ENCODE measurements at regions not wholly inside any gene's neighbourhood (a gene's known extent, or its start where the extent isn't known, plus 50 kb on each side); places are given as distances from the start of the nearest gene placed in this dataset.

DNA sequence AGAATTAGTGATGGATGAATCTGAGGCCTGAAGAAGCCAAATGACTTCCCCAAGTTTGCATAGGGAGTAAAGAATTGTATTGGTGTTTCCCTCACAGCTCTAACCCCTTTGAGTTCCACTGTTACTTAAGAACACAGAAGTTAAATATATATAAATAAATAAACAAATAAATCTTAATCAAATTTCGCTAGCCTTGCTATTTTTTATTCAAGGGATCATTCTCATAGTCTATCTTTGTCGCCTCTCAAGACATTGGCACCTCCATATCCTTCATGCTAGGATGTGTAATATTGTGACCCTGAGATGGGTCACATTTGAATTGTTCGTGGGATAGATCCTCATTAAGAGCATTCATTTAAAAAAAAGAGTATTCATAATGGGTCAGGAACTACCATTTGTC, 121.3 kb upstream of the HNMT start:
- Histone ChIP-seq H3K4me3 (no peak overlapping the region), H3K36me3 (no peaks in the 10 kb centered on the region), H3K27me3 (no peaks in the 10 kb centered on the region), H3K9me3 (peaks cover 0 to 5% of the 10 kb centered on the region in 2 donors), H3K4me1 (no peaks in the 10 kb centered on the region), H3K27ac (no peak overlapping the region)
- intact Hi-C loops (cut with DNase I; ENCODE audit: low total_unique reads), result no loop called here
- in situ Hi-C loops (cut with MboI; ENCODE audit: low pct_ligation_motif_present in 1 of 4, low pct_unique_long_range_greater_than_20kb in 1 of 4, low sequenced_read_pairs in 3 of 4), result loop anchor here (25.0 kb wide), 3 partner anchors 381 to 1431 kb away; no protein-coding TSS in a partner anchor
- 65 to 69% methylated on average over 3 of the region's 3 CpGs for WGBS, 2 donors (ENCODE audit: low coverage in 1 of 2)
- TF ChIP-seq POLR2A (IDR thresholded peaks at IDR 0.05), result no peak
- no peak for TF ChIP-seq EP300 (IDR thresholded peaks at IDR 0.05; ENCODE audit: low read depth)
- no peak for TF ChIP-seq CTCF (IDR thresholded peaks at IDR 0.05)
- no peak for TF ChIP-seq POLR2AphosphoS5 (IDR thresholded peaks at IDR 0.05)
- no peak for DNase-seq

DNA sequence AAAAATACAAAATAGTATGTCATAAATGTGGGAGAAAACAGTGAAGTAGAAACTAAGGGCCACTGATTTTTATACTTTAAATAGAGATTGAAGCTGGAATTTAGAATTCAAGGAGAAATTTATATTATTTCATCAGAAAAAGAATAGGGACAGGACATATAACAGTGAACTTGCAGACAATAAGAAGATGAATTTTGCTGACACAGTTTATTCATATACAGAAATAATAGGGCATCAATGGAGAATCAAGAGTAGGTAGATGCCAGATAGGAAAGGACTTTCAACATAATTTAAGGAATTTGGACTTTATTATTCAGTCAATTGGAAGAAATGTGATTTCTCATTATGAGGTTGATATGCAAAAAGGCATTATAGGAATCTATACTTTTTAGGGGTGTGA, 118.9 kb upstream of the HNMT start:
- in situ Hi-C loops (cut with MboI; ENCODE audit: low pct_ligation_motif_present in 1 of 4, low pct_unique_long_range_greater_than_20kb in 1 of 4, low sequenced_read_pairs in 3 of 4), result loop anchor here (25.0 kb wide), 3 partner anchors 383 to 1433 kb away; no protein-coding TSS in a partner anchor
- intact Hi-C loops (cut with DNase I; ENCODE audit: low total_unique reads), result no loop called here
- no peaks in the 10 kb centered on the region for H3K36me3 ChIP-seq
- H3K27ac ChIP-seq, result no peak overlapping the region
- peaks cover 0 to 5% of the 10 kb centered on the region in 2 donors for H3K9me3 ChIP-seq
- peaks cover 4% of the 10 kb centered on the region for H3K27me3 ChIP-seq
- no peaks in the 10 kb centered on the region for H3K4me1 ChIP-seq
- no peak for DNase-seq
- TF ChIP-seq EP300 (IDR thresholded peaks at IDR 0.05; ENCODE audit: low read depth), result no peak
- no peak for TF ChIP-seq POLR2A (IDR thresholded peaks at IDR 0.05)
- TF ChIP-seq POLR2AphosphoS5 (IDR thresholded peaks at IDR 0.05), result no peak
- TF ChIP-seq CTCF (IDR thresholded peaks at IDR 0.05), result no peak
- H3K4me3 ChIP-seq, result no peak overlapping the region

GRCh38 chr2:137846993-137847392, 117.3 kb upstream of the HNMT start:
- no peak for DNase-seq
- Histone ChIP-seq H3K27ac (no peak overlapping the region), H3K4me3 (no peak overlapping the region), H3K27me3 (peaks cover 4% of the 10 kb centered on the region), H3K4me1 (no peaks in the 10 kb centered on the region), H3K36me3 (no peaks in the 10 kb centered on the region), H3K9me3 (peaks cover 0 to 5% of the 10 kb centered on the region in 2 donors)
- TF ChIP-seq POLR2A (IDR thresholded peaks at IDR 0.05) (no peak), POLR2AphosphoS5 (IDR thresholded peaks at IDR 0.05) (no peak), CTCF (IDR thresholded peaks at IDR 0.05) (no peak), EP300 (IDR thresholded peaks at IDR 0.05; ENCODE audit: low read depth) (no peak)
- in situ Hi-C loops (cut with MboI; ENCODE audit: low pct_ligation_motif_present in 1 of 4, low pct_unique_long_range_greater_than_20kb in 1 of 4, low sequenced_read_pairs in 3 of 4), result loop anchor here (25.0 kb wide), 3 partner anchors 385 to 1435 kb away; no protein-coding TSS in a partner anchor
- intact Hi-C loops (cut with DNase I; ENCODE audit: low total_unique reads), result no loop called here
- 52 to 56% methylated on average over 2 of the region's 2 CpGs for WGBS, 2 donors (ENCODE audit: low coverage in 1 of 2)

GRCh38 chr2:137847443-137847842, 116.8 kb upstream of the HNMT start:
- peaks cover 0 to 5% of the 10 kb centered on the region in 2 donors for H3K9me3 ChIP-seq
- in situ Hi-C loops (cut with MboI; ENCODE audit: low pct_ligation_motif_present in 1 of 4, low pct_unique_long_range_greater_than_20kb in 1 of 4, low sequenced_read_pairs in 3 of 4), result loop anchor here (25.0 kb wide), 3 partner anchors 385 to 1435 kb away; no protein-coding TSS in a partner anchor
- intact Hi-C loops (cut with DNase I; ENCODE audit: low total_unique reads), result no loop called here
- no peaks in the 10 kb centered on the region for H3K4me1 ChIP-seq
- peaks cover 4% of the 10 kb centered on the region for H3K27me3 ChIP-seq
- DNase-seq, result no peak
- no peaks in the 10 kb centered on the region for H3K36me3 ChIP-seq
- TF ChIP-seq EP300 (IDR thresholded peaks at IDR 0.05; ENCODE audit: low read depth) (no peak), POLR2A (IDR thresholded peaks at IDR 0.05) (no peak), CTCF (IDR thresholded peaks at IDR 0.05) (no peak), POLR2AphosphoS5 (IDR thresholded peaks at IDR 0.05) (no peak)
- H3K27ac ChIP-seq, result no peak overlapping the region
- H3K4me3 ChIP-seq, result no peak overlapping the region
